ENCODE measurements at regions not wholly inside any gene's neighbourhood (a gene's known extent, or its start where the extent isn't known, plus 50 kb on each side); places are given as distances from the start of the nearest gene placed in this dataset.

GRCh38 chr7:116347151-116347832, 137.0 kb downstream of the TES start:
- TF ChIP-seq POLR2A (IDR thresholded peaks at IDR 0.05; ENCODE audit: low read depth, low read length): no peak
- no peak for TF ChIP-seq TAF1 (IDR thresholded peaks at IDR 0.05; ENCODE audit: borderline replicate concordance, low read depth, low read length)
- no peak for TF ChIP-seq POLR2AphosphoS5 (IDR thresholded peaks at IDR 0.05; ENCODE audit: low read depth, low read length)
- DNase-seq (ENCODE audit: insufficient read length) (no peak), FAIRE-seq (no peak)

DNA sequence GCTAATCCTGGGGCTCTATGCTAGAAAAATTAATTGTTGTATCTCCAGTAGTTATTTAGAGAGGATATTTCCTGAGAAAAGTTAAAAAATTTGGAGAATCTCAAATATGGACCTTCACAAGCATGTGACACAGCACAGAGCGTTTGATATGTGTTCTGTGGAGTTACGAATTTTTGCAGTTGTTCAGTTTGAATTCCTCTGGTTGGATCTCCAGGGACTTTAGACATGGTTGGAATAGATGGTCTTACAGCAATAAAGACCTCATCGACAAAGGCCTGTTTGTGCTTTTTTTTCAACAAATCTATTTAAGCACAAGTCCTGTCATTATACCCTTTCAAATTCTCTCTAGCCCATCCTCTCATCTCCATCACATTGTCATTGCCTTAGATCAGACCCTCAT, 138.0 kb downstream of the TES start:
- TF ChIP-seq POLR2AphosphoS5 (IDR thresholded peaks at IDR 0.05; ENCODE audit: low read depth, low read length) (no peak), POLR2A (IDR thresholded peaks at IDR 0.05; ENCODE audit: low read depth, low read length) (no peak), TAF1 (IDR thresholded peaks at IDR 0.05; ENCODE audit: borderline replicate concordance, low read depth, low read length) (no peak)
- DNase-seq (ENCODE audit: insufficient read length) (no peak), FAIRE-seq (no peak)

- no peak for TF ChIP-seq POLR2A (IDR thresholded peaks at IDR 0.05; ENCODE audit: low read depth, low read length)
- no peak for TF ChIP-seq POLR2AphosphoS5 (IDR thresholded peaks at IDR 0.05; ENCODE audit: low read depth, low read length)
- no peak for TF ChIP-seq TAF1 (IDR thresholded peaks at IDR 0.05; ENCODE audit: borderline replicate concordance, low read depth, low read length)
- no peak for FAIRE-seq
- DNase-seq (ENCODE audit: insufficient read length): no peak
Observed at GRCh38 chr7:116351966-116352365, 141.6 kb downstream of the TES start.

DNA sequence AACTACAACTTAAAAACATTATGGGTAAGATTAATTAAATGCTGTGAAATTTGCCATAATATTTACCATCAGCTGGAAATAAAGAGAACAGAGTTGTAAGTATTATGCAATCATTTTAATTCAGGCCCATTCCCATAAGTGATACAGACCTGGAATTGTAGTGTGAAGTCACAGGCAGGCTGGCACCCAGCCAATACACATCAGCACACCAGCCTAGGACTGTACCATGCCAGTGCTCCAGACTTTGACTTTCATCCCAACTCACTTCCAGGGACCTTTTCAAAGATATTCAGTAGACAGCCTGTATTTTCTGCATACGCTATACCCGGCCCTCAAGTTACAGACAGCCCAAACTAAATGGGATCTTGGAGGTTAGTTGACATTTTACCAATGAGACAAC, 143.3 kb downstream of the TES start:
- DNase-seq (ENCODE audit: insufficient read length) (no peak), FAIRE-seq (no peak)
- TF ChIP-seq POLR2AphosphoS5 (IDR thresholded peaks at IDR 0.05; ENCODE audit: low read depth, low read length) (no peak), POLR2A (IDR thresholded peaks at IDR 0.05; ENCODE audit: low read depth, low read length) (no peak), TAF1 (IDR thresholded peaks at IDR 0.05; ENCODE audit: borderline replicate concordance, low read depth, low read length) (no peak)

DNA sequence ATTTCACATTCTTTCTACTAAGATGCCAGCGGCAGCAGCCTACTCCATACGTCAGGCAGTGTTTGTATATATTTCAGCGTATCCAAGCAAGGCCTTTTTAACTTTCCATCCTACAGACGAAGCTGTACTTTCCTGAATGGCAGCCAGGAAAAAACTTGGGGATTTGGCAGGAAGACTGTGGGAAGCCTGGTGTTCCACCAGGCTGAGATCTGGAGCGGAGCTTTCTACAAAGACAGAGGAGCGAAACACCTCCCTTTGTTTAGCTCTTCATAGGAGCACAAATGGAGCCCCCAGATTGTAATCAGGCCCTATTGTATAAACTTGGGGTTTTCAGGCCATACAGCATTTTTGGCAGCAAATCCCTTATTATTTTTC, 143.8 kb downstream of the TES start:
- no peak for FAIRE-seq
- no peak for TF ChIP-seq POLR2A (IDR thresholded peaks at IDR 0.05; ENCODE audit: low read depth, low read length)
- no peak for TF ChIP-seq POLR2AphosphoS5 (IDR thresholded peaks at IDR 0.05; ENCODE audit: low read depth, low read length)
- TF ChIP-seq TAF1 (IDR thresholded peaks at IDR 0.05; ENCODE audit: borderline replicate concordance, low read depth, low read length): no peak
- no peak for DNase-seq (ENCODE audit: insufficient read length)

GRCh38 chr7:116354546-116355423, 144.4 kb downstream of the TES start:
- TF ChIP-seq POLR2A (IDR thresholded peaks at IDR 0.05; ENCODE audit: low read depth, low read length) (no peak), POLR2AphosphoS5 (IDR thresholded peaks at IDR 0.05; ENCODE audit: low read depth, low read length) (no peak)
- no peak for DNase-seq (ENCODE audit: insufficient read length)
- FAIRE-seq: no peak

DNA sequence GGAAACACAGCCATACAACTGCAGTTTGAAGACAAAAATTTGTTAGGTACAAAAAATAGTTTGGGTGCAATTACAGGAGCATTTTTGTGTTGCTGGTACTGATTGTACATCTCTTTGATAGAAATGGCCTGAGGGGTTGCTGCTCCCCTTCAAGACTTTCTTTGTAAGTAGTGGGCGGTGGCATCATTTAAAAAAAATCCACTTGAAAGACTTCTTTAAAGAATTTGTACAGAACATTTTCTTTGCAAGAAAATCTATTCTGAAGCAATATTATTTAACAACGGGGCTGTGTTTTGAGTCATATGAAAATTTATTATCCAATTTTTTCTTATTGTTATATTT, 144.1 kb upstream of the CAV2 start:
- DNase-seq (ENCODE audit: insufficient read length): no peak
- TF ChIP-seq POLR2AphosphoS5 (IDR thresholded peaks at IDR 0.05; ENCODE audit: low read depth, low read length) (no peak), POLR2A (IDR thresholded peaks at IDR 0.05; ENCODE audit: low read depth, low read length) (no peak), TAF1 (IDR thresholded peaks at IDR 0.05; ENCODE audit: borderline replicate concordance, low read depth, low read length) (no peak)
- no peak for FAIRE-seq

DNA sequence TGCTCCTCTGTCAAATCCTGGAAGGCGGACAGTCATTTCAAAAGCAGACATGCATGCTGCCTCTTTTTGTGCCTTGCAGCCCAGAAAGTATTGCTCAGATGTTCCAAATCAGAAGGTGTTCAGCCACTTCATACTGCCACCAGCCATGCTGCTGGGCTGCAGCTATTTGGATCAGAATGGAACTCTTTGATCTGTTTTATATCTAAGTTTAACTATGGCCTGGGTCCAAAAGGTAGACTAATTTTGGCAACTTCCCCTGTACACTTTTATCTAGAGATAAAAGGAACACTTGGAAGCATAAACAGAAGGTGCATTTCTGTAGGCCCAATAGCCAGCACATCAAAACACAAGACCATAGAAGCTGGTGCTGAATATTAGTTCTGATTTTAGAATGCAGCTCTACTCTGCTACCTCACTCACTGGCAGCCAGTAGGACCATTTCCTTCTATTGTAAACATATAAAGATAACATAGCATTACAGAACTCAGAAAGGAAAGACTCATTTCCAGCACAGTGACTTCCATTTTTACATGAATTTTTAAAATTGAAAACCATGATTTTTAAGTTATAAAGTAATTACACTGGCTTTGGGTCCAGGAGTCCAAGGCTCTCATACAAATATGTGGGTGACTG, 143.1 kb upstream of the CAV2 start:
- DNase-seq (ENCODE audit: insufficient read length): no peak
- FAIRE-seq: no peak
- no peak for TF ChIP-seq TAF1 (IDR thresholded peaks at IDR 0.05; ENCODE audit: borderline replicate concordance, low read depth, low read length)
- TF ChIP-seq POLR2AphosphoS5 (IDR thresholded peaks at IDR 0.05; ENCODE audit: low read depth, low read length): no peak
- TF ChIP-seq POLR2A (IDR thresholded peaks at IDR 0.05; ENCODE audit: low read depth, low read length): no peak

DNA sequence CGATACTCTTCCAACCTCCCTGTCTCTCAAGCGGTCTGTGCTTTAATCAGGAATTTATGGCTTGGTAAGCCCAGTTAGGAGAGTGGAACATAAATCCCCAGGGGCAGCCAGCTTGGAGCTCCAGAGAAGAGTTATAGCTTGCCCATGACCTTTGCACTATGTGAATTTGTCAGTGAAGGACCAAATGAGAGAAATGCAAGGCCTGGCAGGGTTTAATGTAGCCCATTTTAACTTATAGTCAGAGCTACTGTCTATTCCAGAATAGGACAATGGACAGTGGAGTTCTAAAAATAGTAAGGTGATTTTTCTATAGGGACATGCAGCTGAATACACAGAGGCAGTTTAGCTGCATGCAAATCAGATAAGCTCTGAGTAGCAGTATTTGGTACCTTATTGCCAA, 142.6 kb upstream of the CAV2 start:
- DNase-seq (ENCODE audit: insufficient read length): no peak
- TF ChIP-seq POLR2A (IDR thresholded peaks at IDR 0.05; ENCODE audit: low read depth, low read length) (no peak), TAF1 (IDR thresholded peaks at IDR 0.05; ENCODE audit: borderline replicate concordance, low read depth, low read length) (no peak), POLR2AphosphoS5 (IDR thresholded peaks at IDR 0.05; ENCODE audit: low read depth, low read length) (no peak)
- no peak for FAIRE-seq

- TF ChIP-seq POLR2AphosphoS5 (IDR thresholded peaks at IDR 0.05; ENCODE audit: low read depth, low read length): no peak
- TF ChIP-seq TAF1 (IDR thresholded peaks at IDR 0.05; ENCODE audit: borderline replicate concordance, low read depth, low read length): no peak
- no peak for TF ChIP-seq POLR2A (IDR thresholded peaks at IDR 0.05; ENCODE audit: low read depth, low read length)
- no peak for FAIRE-seq
- DNase-seq (ENCODE audit: insufficient read length): no peak
Observed at GRCh38 chr7:116357781-116358670, 141.5 kb upstream of the CAV2 start.

DNA sequence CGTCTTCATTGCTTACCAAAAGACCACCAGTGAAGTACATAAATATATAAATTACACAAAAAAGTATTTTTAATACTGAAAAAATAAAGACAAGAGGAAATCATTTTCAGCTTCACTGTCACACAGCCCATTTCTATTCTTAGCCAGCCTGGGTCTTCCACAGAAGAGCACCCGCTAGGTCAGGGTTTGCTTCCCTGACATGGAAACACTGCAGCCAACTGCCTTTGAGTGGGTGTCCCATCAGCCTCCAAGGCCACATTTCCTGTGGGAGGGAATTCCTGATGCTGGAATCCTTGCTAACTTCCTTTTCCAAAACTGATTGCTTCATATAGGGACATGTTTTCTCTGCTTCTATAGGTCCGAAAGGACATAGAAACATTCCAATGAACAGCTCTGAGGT, 137.8 kb upstream of the CAV2 start:
- no peak for DNase-seq (ENCODE audit: insufficient read length)
- FAIRE-seq: no peak
- TF ChIP-seq TAF1 (IDR thresholded peaks at IDR 0.05; ENCODE audit: borderline replicate concordance, low read depth, low read length) (no peak), POLR2AphosphoS5 (IDR thresholded peaks at IDR 0.05; ENCODE audit: low read depth, low read length) (no peak), POLR2A (IDR thresholded peaks at IDR 0.05; ENCODE audit: low read depth, low read length) (no peak)

Data from GM12892 (cell line).